Hindlimb muscle (tissue), 1 donor: ENCODE measurements at regions not wholly inside any gene's neighbourhood (a gene's known extent, or its start where the extent isn't known, plus 50 kb on each side); places are given as distances from the start of the nearest gene placed in this dataset.
"Not testable (repeated sequence)": the region's sequence is repeated elsewhere in the genome, so short reads cannot be mapped to it uniquely, and the experiment has no call there.

Experiments used
- DNase-seq: peaks from one replicate; pipeline ENCODE4 v3.0.0-alpha.2; 2013

GRCh38 chr2:111539991-111540390, 344.0 kb downstream of the ANAPC1 start:
- not testable (repeated sequence) for DNase-seq

- DNase-seq = not testable (repeated sequence)
These were observed 341.7 kb downstream of the ANAPC1 start for GRCh38 chr2:111542120-111542774.

- DNase-seq = not testable (repeated sequence)
These were observed 340.0 kb downstream of the ANAPC1 start for GRCh38 chr2:111544006-111544405.

GRCh38 chr2:111545723-111546431, 338.1 kb downstream of the ANAPC1 start:
- DNase-seq = not testable (repeated sequence)

- DNase-seq = not testable (repeated sequence)
These were observed 337.4 kb downstream of the ANAPC1 start for GRCh38 chr2:111546578-111546977.

GRCh38 chr2:111549174-111549573, 334.8 kb downstream of the ANAPC1 start:
- not testable (repeated sequence) for DNase-seq

- DNase-seq = not testable (repeated sequence)
These were observed 332.6 kb downstream of the ANAPC1 start for GRCh38 chr2:111551428-111551827.

GRCh38 chr2:111552625-111553024, 331.4 kb downstream of the ANAPC1 start:
- DNase-seq = not testable (repeated sequence)

- DNase-seq = not testable (repeated sequence)
These were observed 324.7 kb downstream of the ANAPC1 start for GRCh38 chr2:111559301-111559700.

- not testable (repeated sequence) for DNase-seq
These were observed 324.2 kb downstream of the ANAPC1 start for GRCh38 chr2:111559814-111560213.

GRCh38 chr2:111566068-111566467, 317.9 kb downstream of the ANAPC1 start:
- not testable (repeated sequence) for DNase-seq

- not testable (repeated sequence) for DNase-seq
These were observed 316.8 kb downstream of the ANAPC1 start for GRCh38 chr2:111567233-111567632.

- not testable (repeated sequence) for DNase-seq
These were observed 314.4 kb downstream of the ANAPC1 start for GRCh38 chr2:111569356-111570199.

GRCh38 chr2:111570300-111571114, 313.5 kb downstream of the ANAPC1 start:
- DNase-seq = not testable (repeated sequence)

- not testable (repeated sequence) for DNase-seq
These were observed 309.2 kb downstream of the ANAPC1 start for GRCh38 chr2:111574803-111575202.

- DNase-seq = not testable (repeated sequence)
These were observed 306.7 kb downstream of the ANAPC1 start for GRCh38 chr2:111577154-111577885.

GRCh38 chr2:111579500-111580134, 304.4 kb downstream of the ANAPC1 start:
- not testable (repeated sequence) for DNase-seq

GRCh38 chr2:111580616-111581015, 303.4 kb downstream of the ANAPC1 start:
- not testable (repeated sequence) for DNase-seq

- not testable (repeated sequence) for DNase-seq
These were observed 301.9 kb downstream of the ANAPC1 start for GRCh38 chr2:111582090-111582489.

- not testable (repeated sequence) for DNase-seq
These were observed 300.5 kb downstream of the ANAPC1 start for GRCh38 chr2:111583480-111583879.

GRCh38 chr2:111584540-111584939, 299.5 kb downstream of the ANAPC1 start:
- DNase-seq = not testable (repeated sequence)
